Activated CD4-positive, alpha-beta T cell treated with anti-CD3 and anti-CD28 coated beads, Interleukin-2, amount 10 ng/mL, durations not matched to agents 7 days and 5 days (primary cell): ENCODE measurements at regions not wholly inside any gene's neighbourhood (a gene's known extent, or its start where the extent isn't known, plus 50 kb on each side); places are given as distances from the start of the nearest gene placed in this dataset.
"Not testable (repeated sequence)": the region's sequence is repeated elsewhere in the genome, so short reads cannot be mapped to it uniquely, and the experiment has no call there.

Experiments
- CTCF ChIA-PET: fragments of 350-600 bp; sonication (Branson Sonifier 250); formaldehyde crosslinking; loops from one replicate; lab custom pipeline; 2021; ENCODE audit warnings: antibody characterized with exemption; lab: Charles Lee
- POLR2A ChIA-PET: fragments of 350-600 bp; sonication (Branson Sonifier 250); formaldehyde crosslinking; loops from one replicate; lab custom pipeline; 2021; ENCODE audit warnings: antibody characterized with exemption; lab: Charles Lee
- DNase-seq: peaks from one replicate; pipeline ENCODE4 v3.0.0-alpha.2; 2020
- H3K27ac Mint-ChIP-seq: one replicate; pipeline ENCODE4 v1.8.0; 2021; ENCODE audit warnings: mild to moderate bottlenecking, moderate library complexity, mixed read lengths
- H3K27me3 Mint-ChIP-seq: one replicate; pipeline ENCODE4 v1.8.0; 2021; ENCODE audit warnings: mixed read lengths
- H3K36me3 Mint-ChIP-seq: one replicate; pipeline ENCODE4 v1.8.0; 2021; ENCODE audit warnings: low read depth, mixed read lengths
- H3K4me1 Mint-ChIP-seq: one replicate; pipeline ENCODE4 v1.8.0; 2021; ENCODE audit warnings: mixed read lengths
- H3K4me3 Mint-ChIP-seq: one replicate; pipeline ENCODE4 v1.8.0; 2021; ENCODE audit warnings: mild to moderate bottlenecking, moderate library complexity, mixed read lengths
- H3K9me3 Mint-ChIP-seq: one replicate; pipeline ENCODE4 v1.8.0; 2021; ENCODE audit warnings: mixed read lengths

DNA sequence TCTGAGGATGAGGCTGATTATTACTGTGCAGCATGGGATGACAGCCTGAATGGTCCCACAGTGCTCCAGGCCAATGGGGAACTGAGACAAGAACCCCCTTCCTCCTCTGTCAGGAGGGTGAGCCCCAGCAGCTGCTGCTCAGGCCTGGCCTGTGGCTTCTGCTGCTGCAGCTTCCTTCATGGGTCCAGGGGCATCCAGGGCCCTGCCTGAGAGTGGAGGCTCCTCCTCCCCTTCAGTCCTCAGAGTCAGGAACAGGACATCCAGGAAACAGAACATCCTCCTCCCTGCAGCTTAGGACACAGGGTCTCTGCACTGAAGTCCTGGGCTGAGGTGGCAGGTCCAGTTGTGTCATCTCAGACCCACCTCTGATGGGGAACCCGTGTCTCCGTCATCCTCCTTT is 127.2 kb downstream of the ZNF280B start:
- H3K27ac Mint-ChIP-seq, H3K4me3 Mint-ChIP-seq, DNase-seq, H3K4me1 Mint-ChIP-seq, H3K36me3 Mint-ChIP-seq, POLR2A ChIA-PET, H3K9me3 Mint-ChIP-seq: not testable (repeated sequence)
- CTCF ChIA-PET: interaction anchor here (0.7 kb wide), 1 partner anchor 16 kb away, joined by 3 read pairs; no protein-coding TSS in a partner anchor
- H3K27me3 Mint-ChIP-seq: peaks cover 47% of the 10 kb centered on the region

- Mint-ChIP-seq H3K9me3 (no peaks in the 10 kb centered on the region), H3K4me1 (no peaks in the 10 kb centered on the region), H3K27ac (no peak overlapping the region), H3K36me3 (no peaks in the 10 kb centered on the region), H3K27me3 (peaks cover 44% of the 10 kb centered on the region), H3K4me3 (no peak overlapping the region)
- no peak for DNase-seq
- ChIA-PET POLR2A (no interaction called here), CTCF (no interaction called here)
These were observed 124.3 kb downstream of the ZNF280B start for GRCh38 chr22:22384267-22384666.

DNA sequence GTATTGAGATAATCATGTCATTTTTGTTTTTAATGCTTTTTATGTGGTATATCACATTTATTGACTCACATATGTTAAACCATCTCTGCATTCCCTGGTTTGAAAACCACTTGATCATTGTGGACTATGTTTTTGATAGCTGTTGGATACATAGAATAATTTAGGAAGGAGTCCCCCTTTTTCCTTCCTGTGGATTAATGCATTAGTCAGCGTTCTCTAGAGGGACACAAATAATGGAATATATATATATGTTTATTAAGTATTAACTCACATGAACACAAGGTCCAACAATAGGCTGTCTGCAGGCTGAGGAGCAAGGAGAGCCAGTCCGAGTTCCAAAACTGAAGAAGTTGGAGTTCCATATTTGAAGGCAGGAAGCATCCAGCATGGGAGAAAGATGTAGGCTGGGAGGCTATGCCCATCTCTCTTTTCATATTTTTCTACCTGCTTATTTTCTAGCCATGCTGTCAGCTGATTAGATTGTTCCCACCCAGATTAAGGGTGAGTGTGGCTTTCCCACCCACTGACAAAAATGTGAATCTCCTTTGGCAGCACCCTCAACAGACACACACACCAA is 123.8 kb downstream of the ZNF280B start:
- Mint-ChIP-seq H3K36me3 (no peaks in the 10 kb centered on the region), H3K27me3 (peaks cover 42% of the 10 kb centered on the region), H3K27ac (no peak overlapping the region), H3K9me3 (no peaks in the 10 kb centered on the region), H3K4me1 (no peaks in the 10 kb centered on the region), H3K4me3 (no peak overlapping the region)
- POLR2A ChIA-PET: no interaction called here
- DNase-seq: no peak
- CTCF ChIA-PET: no interaction called here

GRCh38 chr22:22386602-22387385 is 121.7 kb downstream of the ZNF280B start:
- no peaks in the 10 kb centered on the region for H3K36me3 Mint-ChIP-seq
- ChIA-PET CTCF (no interaction called here), POLR2A (no interaction called here)
- no peak for DNase-seq
- H3K9me3 Mint-ChIP-seq: no peaks in the 10 kb centered on the region
- H3K27me3 Mint-ChIP-seq: peaks cover 43% of the 10 kb centered on the region
- H3K4me3 Mint-ChIP-seq: no peak overlapping the region
- H3K27ac Mint-ChIP-seq: no peak overlapping the region
- H3K4me1 Mint-ChIP-seq: no peaks in the 10 kb centered on the region

DNA sequence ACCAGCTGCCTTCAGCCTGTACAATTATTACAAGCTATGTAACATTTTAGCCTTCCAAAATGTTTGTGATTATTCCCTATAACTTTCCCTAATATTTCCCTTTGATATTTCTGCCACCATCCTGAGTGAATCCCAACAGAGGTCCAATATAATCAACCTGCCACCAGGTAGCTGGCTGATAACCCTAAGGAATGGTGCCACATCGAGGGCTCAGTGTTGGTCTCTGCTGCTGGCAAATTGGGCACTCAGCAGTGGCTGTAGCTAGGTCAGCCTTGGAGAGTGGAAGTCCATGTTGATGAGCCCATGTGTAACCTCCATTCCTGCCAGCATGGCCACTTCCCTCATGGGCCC is 121.2 kb downstream of the ZNF280B start:
- H3K27me3 Mint-ChIP-seq: peaks cover 45% of the 10 kb centered on the region
- no peak for DNase-seq
- ChIA-PET CTCF (no interaction called here), POLR2A (no interaction called here)
- no peaks in the 10 kb centered on the region for H3K9me3 Mint-ChIP-seq
- H3K4me1 Mint-ChIP-seq: no peaks in the 10 kb centered on the region
- H3K4me3 Mint-ChIP-seq: no peak overlapping the region
- no peak overlapping the region for H3K27ac Mint-ChIP-seq
- no peaks in the 10 kb centered on the region for H3K36me3 Mint-ChIP-seq

GRCh38 chr22:22388090-22388489 is 120.5 kb downstream of the ZNF280B start:
- ChIA-PET CTCF (no interaction called here), POLR2A (no interaction called here)
- Mint-ChIP-seq H3K9me3 (no peaks in the 10 kb centered on the region), H3K4me1 (no peaks in the 10 kb centered on the region), H3K4me3 (no peak overlapping the region), H3K27me3 (peaks cover 42% of the 10 kb centered on the region), H3K36me3 (no peaks in the 10 kb centered on the region), H3K27ac (no peak overlapping the region)
- no peak for DNase-seq

DNA sequence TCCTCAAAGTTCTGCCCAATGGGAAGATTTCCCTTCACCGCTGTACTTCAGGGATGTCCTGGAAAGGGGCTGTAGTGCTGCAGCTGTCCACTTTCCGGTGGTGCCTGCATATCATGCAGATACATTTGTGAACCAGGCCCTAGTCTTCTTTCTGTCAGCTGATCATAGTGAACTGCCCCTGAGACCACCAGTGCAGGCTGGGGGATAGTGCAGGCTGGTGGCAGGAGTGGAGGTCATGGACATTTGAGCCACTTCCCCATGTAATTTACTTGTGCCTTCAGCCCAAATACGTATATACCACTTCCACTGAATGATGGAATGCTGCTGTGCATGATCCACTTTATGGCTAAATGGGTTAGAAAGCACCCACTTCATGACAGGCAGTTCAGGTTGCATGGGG is 120.0 kb downstream of the ZNF280B start:
- CTCF ChIA-PET: no interaction called here
- POLR2A ChIA-PET: no interaction called here
- H3K36me3 Mint-ChIP-seq: no peaks in the 10 kb centered on the region

DNA sequence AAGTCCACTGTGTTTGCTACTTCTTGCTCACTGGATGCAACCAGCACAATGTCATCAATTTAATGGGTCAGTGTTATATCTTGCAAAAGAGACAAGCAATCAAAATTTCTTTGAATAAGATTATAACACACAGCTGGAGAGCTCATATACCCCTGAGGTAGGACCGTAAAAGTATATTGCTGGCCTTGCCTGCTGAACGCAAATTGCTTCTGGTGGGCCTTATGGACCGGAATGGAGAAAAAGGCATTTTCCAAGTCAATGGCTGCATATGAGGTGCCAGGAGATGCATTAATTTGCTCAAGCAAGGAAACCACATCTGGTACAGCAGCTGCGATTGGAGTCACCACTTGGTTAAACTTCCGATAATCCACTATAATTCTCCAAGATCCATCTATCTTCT is 119.1 kb downstream of the ZNF280B start:
- no peak overlapping the region for H3K4me3 Mint-ChIP-seq
- H3K4me1 Mint-ChIP-seq: no peaks in the 10 kb centered on the region
- no peak for DNase-seq
- CTCF ChIA-PET: no interaction called here
- no peaks in the 10 kb centered on the region for H3K36me3 Mint-ChIP-seq
- peaks cover 35% of the 10 kb centered on the region for H3K27me3 Mint-ChIP-seq
- H3K9me3 Mint-ChIP-seq: no peaks in the 10 kb centered on the region
- POLR2A ChIA-PET: no interaction called here
- H3K27ac Mint-ChIP-seq: no peak overlapping the region

More for the DNA sequence above, 120.0 kb downstream of the ZNF280B start:
- Mint-ChIP-seq H3K9me3 (no peaks in the 10 kb centered on the region), H3K27me3 (peaks cover 40% of the 10 kb centered on the region), H3K4me1 (no peaks in the 10 kb centered on the region), H3K27ac (no peak overlapping the region), H3K4me3 (no peak overlapping the region)
- DNase-seq: no peak

DNA sequence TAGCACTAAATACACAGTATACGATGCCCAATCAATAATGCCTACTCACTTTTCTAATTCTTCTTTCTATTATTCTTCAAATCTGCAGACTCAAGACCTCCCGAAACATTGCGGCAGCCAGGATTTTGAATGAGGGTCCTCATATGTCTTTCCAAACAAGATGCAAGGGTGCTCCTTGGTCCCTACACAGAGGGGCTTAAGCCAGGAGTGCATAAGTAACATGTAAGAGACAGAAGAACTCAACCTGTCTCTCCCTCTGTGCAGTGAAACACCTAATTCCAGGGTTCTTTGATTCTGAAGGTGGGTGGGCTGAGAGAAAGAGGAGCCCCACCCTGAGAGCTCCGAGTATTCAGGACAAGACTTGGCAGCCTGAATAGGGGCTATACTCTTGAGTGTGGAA is 117.6 kb downstream of the ZNF280B start:
- peaks cover 37% of the 10 kb centered on the region for H3K27me3 Mint-ChIP-seq
- no peaks in the 10 kb centered on the region for H3K9me3 Mint-ChIP-seq
- POLR2A ChIA-PET: no interaction called here
- H3K27ac Mint-ChIP-seq: no peak overlapping the region
- no peaks in the 10 kb centered on the region for H3K36me3 Mint-ChIP-seq
- no peak for DNase-seq
- no peak overlapping the region for H3K4me3 Mint-ChIP-seq
- CTCF ChIA-PET: no interaction called here
- H3K4me1 Mint-ChIP-seq: no peaks in the 10 kb centered on the region

DNA sequence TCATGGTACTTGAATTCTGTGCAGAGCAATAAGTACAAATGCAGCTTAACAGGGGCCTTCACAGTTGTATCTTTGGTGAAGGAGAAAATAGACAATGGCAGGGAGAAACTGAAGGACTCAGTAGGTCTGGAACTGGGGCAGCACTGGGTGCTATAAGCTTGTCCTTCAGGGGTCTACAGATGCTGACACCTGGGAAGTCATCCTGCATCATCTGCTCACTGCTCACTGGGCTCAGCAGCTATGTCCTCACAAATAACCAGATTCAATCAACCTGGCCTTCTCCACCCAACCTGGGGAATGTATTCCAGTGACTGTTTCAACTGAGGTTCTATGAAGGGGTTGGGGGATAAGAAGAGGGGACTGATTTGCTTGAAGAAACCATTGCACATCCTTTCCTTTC is 117.0 kb downstream of the ZNF280B start:
- H3K27me3 Mint-ChIP-seq: peaks cover 39% of the 10 kb centered on the region
- no peaks in the 10 kb centered on the region for H3K9me3 Mint-ChIP-seq
- ChIA-PET POLR2A (no interaction called here), CTCF (no interaction called here)
- H3K36me3 Mint-ChIP-seq: no peaks in the 10 kb centered on the region
- no peaks in the 10 kb centered on the region for H3K4me1 Mint-ChIP-seq
- no peak for DNase-seq
- no peak overlapping the region for H3K4me3 Mint-ChIP-seq
- H3K27ac Mint-ChIP-seq: no peak overlapping the region

GRCh38 chr22:22392131-22392530 is 116.4 kb downstream of the ZNF280B start:
- no peaks in the 10 kb centered on the region for H3K36me3 Mint-ChIP-seq
- ChIA-PET POLR2A (no interaction called here), CTCF (no interaction called here)
- H3K27me3 Mint-ChIP-seq: peaks cover 41% of the 10 kb centered on the region
- H3K4me1 Mint-ChIP-seq: no peaks in the 10 kb centered on the region
- H3K27ac Mint-ChIP-seq: no peak overlapping the region
- H3K4me3 Mint-ChIP-seq: no peak overlapping the region
- no peaks in the 10 kb centered on the region for H3K9me3 Mint-ChIP-seq
- no peak for DNase-seq

- Mint-ChIP-seq H3K27ac (no peak overlapping the region), H3K4me1 (no peaks in the 10 kb centered on the region), H3K9me3 (no peaks in the 10 kb centered on the region), H3K27me3 (peaks cover 41% of the 10 kb centered on the region), H3K4me3 (no peak overlapping the region), H3K36me3 (no peaks in the 10 kb centered on the region)
- CTCF ChIA-PET: no interaction called here
- POLR2A ChIA-PET: no interaction called here
- no peak for DNase-seq
These were observed 114.0 kb downstream of the ZNF280B start for GRCh38 chr22:22394591-22394990.

GRCh38 chr22:22395245-22395644 is 113.3 kb downstream of the ZNF280B start:
- no peak overlapping the region for H3K4me3 Mint-ChIP-seq
- CTCF ChIA-PET: no interaction called here
- POLR2A ChIA-PET: no interaction called here
- peaks cover 41% of the 10 kb centered on the region for H3K27me3 Mint-ChIP-seq
- no peak overlapping the region for H3K27ac Mint-ChIP-seq
- no peak for DNase-seq
- H3K9me3 Mint-ChIP-seq: no peaks in the 10 kb centered on the region
- no peaks in the 10 kb centered on the region for H3K4me1 Mint-ChIP-seq
- H3K36me3 Mint-ChIP-seq: no peaks in the 10 kb centered on the region
